ACC112 (cell line): ENCODE measurements at regions not wholly inside any gene's neighbourhood (a gene's known extent, or its start where the extent isn't known, plus 50 kb on each side); places are given as distances from the start of the nearest gene placed in this dataset.
"Not testable (repeated sequence)": the region's sequence is repeated elsewhere in the genome, so short reads cannot be mapped to it uniquely, and the experiment has no call there.

ENCODE experiments used
- H2AFZ ChIP-seq: fragments of 200-600 bp; sonication (generic); one replicate; pipeline ENCODE4 v1.6.0; 2017; ENCODE audit warnings: antibody characterized with exemption, low read length; ENCODE audit not compliant: unreplicated experiment
- H3K27ac ChIP-seq: fragments of 200-600 bp; sonication (generic); 2 replicates; pipeline ENCODE4 v1.5.1; 2014; ENCODE audit warnings: low read depth, mild to moderate bottlenecking, antibody characterized with exemption, low read length, moderate library complexity
- H3K27me3 ChIP-seq: fragments of 200-600 bp; sonication (generic); 2 replicates; pipeline ENCODE4 v1.6.1; 2014; ENCODE audit warnings: mild to moderate bottlenecking, antibody characterized with exemption, low read length, moderate library complexity, mixed read lengths; ENCODE audit not compliant: insufficient read depth
- H3K36me3 ChIP-seq: fragments of 200-600 bp; sonication (generic); 2 replicates; pipeline ENCODE4 v1.6.1; 2016; ENCODE audit warnings: mild to moderate bottlenecking, antibody characterized with exemption, low read length, moderate library complexity, mixed read lengths; ENCODE audit not compliant: insufficient read depth
- H3K4me1 ChIP-seq: fragments of 200-600 bp; sonication (generic); one replicate; pipeline ENCODE4 v1.6.1; 2016; ENCODE audit warnings: low read length, mixed read lengths; ENCODE audit not compliant: insufficient read depth, unreplicated experiment, control insufficient read depth
- H3K4me3 ChIP-seq: fragments of 200-600 bp; sonication (generic); 2 replicates; pipeline ENCODE4 v1.5.1; 2014; ENCODE audit warnings: mild to moderate bottlenecking, low read depth, low read length
- H3K79me2 ChIP-seq: fragments of 200-600 bp; sonication (generic); one replicate; pipeline ENCODE4 v1.6.0; 2016; ENCODE audit warnings: low read length; ENCODE audit not compliant: control insufficient read depth, unreplicated experiment, insufficient read depth

DNA sequence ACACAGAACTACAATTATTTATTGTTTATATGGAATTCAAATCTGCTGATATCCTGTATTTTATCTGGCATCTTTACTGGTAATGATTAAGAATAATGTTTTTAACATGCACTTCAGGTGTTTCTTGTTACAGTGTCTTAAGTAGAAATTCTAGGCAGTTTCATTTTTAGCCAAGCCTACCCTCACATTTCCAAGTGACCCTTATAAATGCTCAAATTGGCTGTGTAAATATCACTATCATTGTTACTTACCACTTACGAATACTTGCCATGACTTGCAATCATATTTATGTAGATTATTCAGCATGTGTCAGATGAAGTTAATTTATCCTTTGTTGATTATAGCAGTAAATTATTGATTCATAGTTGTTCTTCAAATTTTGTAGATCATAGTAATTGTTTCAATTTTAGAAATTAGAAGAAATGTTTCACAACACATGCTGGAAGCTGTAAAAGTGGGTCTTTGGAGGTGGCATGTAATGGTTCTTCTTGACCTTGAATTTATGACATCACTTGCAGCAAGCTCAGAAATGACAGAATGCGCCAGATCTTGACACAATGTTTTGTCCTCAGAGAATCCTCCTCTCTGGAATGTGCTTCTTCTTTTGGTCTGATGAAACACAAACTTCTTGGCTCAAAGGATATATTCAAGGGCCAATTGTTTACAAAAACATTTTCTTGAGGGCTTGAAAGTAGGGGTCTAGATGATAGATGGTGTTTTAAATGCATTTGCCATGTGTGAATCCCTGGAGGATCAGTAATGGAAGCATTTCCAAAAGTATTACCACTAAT lies 471.8 kb downstream of the COL12A1 start:
- Histone ChIP-seq H3K36me3 (no peaks in the 10 kb centered on the region), H2AFZ (no peak overlapping the region), H3K4me1 (peaks cover 24% of the 10 kb centered on the region), H3K27me3 (no peaks in the 10 kb centered on the region), H3K27ac (peak overlapping the region; percentile 72), H3K4me3 (no peak overlapping the region), H3K79me2 (no peaks in the 10 kb centered on the region)

- Histone ChIP-seq H3K27me3 (no peaks in the 10 kb centered on the region), H3K79me2 (no peaks in the 10 kb centered on the region), H2AFZ (no peak overlapping the region), H3K27ac (no peak overlapping the region), H3K4me1 (peaks cover 24% of the 10 kb centered on the region), H3K4me3 (no peak overlapping the region), H3K36me3 (no peaks in the 10 kb centered on the region)
These were observed 473.9 kb downstream of the COL12A1 start for GRCh38 chr6:74731931-74732330.

- Histone ChIP-seq H3K4me3 (no peak overlapping the region), H3K36me3 (no peaks in the 10 kb centered on the region), H2AFZ (peak overlapping the region; percentile 42), H3K27me3 (no peaks in the 10 kb centered on the region), H3K27ac (no peak overlapping the region), H3K79me2 (no peaks in the 10 kb centered on the region), H3K4me1 (peaks cover 24% of the 10 kb centered on the region)
These were observed 474.6 kb downstream of the COL12A1 start for GRCh38 chr6:74731204-74731603.

GRCh38 chr6:74720923-74721322 lies 484.9 kb downstream of the COL12A1 start:
- peaks cover 3% of the 10 kb centered on the region for H3K4me1 ChIP-seq
- no peaks in the 10 kb centered on the region for H3K79me2 ChIP-seq
- H3K27me3 ChIP-seq, result no peaks in the 10 kb centered on the region
- no peak overlapping the region for H3K27ac ChIP-seq
- peak overlapping the region; percentile 53 for H2AFZ ChIP-seq
- H3K36me3 ChIP-seq, result no peaks in the 10 kb centered on the region
- no peak overlapping the region for H3K4me3 ChIP-seq

DNA sequence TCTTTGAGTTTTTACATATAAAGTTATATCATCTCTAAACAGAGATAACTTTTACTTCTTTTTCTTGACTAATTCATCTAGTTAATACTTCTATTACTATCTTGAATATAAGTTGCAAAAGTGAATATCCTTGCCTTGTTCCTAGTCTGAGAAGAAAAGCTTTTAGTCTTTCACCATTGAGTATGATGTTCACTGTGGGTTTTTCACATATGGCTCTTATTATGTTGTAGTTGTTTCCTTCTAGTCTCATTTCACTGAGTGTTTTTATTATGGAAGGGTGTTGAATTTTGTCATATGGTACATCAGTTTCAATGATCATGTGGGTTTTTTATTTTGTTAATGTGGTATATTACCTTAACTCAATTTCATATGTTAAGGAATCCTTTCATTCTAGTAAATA lies 488.3 kb downstream of the COL12A1 start:
- H3K27ac ChIP-seq, result no peak overlapping the region
- no peaks in the 10 kb centered on the region for H3K79me2 ChIP-seq
- H3K4me1 ChIP-seq, result peaks cover 10% of the 10 kb centered on the region
- no peaks in the 10 kb centered on the region for H3K36me3 ChIP-seq
- H3K27me3 ChIP-seq, result no peaks in the 10 kb centered on the region
- H2AFZ ChIP-seq, result no peak overlapping the region
- no peak overlapping the region for H3K4me3 ChIP-seq

DNA sequence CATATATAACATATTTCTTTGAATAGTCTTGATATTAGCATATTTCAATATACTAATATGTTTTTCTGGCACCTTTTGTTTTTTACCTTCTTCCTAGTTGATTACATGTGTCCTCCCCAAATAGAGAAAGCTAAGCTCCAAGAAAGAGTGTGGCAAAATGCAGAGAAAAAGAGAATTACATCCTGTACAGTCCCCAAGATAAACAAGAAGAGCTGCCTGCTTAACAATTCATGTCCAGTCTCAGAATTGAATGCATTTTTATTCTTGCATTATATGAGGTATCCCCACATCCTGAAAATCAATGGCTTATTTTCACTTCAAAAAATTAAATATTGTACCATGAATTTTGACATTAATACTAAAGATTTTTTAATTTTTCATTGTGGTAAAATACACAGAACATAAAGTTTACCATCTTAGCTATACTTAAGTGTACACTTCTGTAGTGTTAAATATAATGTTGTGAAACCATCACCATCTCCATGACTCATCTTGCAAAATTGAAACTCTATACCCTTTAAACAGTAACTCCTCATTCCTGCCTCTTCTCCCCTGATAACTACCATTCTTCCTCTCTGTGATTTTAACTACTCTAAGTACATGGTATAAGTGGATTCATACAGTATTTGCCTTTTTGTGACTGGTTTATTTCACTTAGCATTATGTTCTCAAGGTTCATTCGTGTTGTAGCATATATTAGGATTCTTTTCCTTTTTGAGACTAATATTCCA lies 490.3 kb downstream of the COL12A1 start:
- Histone ChIP-seq H3K79me2 (no peaks in the 10 kb centered on the region), H3K27me3 (no peaks in the 10 kb centered on the region), H2AFZ (no peak overlapping the region), H3K4me3 (no peak overlapping the region), H3K4me1 (peaks cover 10% of the 10 kb centered on the region), H3K36me3 (no peaks in the 10 kb centered on the region), H3K27ac (no peak overlapping the region; the same call in 1 of the 2 replicates)

- no peaks in the 10 kb centered on the region for H3K36me3 ChIP-seq
- no peaks in the 10 kb centered on the region for H3K79me2 ChIP-seq
- no peak overlapping the region for H3K27ac ChIP-seq
- no peak overlapping the region for H3K4me3 ChIP-seq
- no peak overlapping the region for H2AFZ ChIP-seq
- H3K4me1 ChIP-seq, result peaks cover 10% of the 10 kb centered on the region
- no peaks in the 10 kb centered on the region for H3K27me3 ChIP-seq
These were observed 491.9 kb downstream of the COL12A1 start for GRCh38 chr6:74713941-74714340.

- no peaks in the 10 kb centered on the region for H3K36me3 ChIP-seq
- no peak overlapping the region for H2AFZ ChIP-seq
- no peaks in the 10 kb centered on the region for H3K79me2 ChIP-seq
- H3K27me3 ChIP-seq, result no peaks in the 10 kb centered on the region
- no peaks in the 10 kb centered on the region for H3K4me1 ChIP-seq
- no peak overlapping the region for H3K27ac ChIP-seq
- H3K4me3 ChIP-seq, result no peak overlapping the region
These were observed 500.4 kb downstream of the COL12A1 start for GRCh38 chr6:74705451-74705850.

DNA sequence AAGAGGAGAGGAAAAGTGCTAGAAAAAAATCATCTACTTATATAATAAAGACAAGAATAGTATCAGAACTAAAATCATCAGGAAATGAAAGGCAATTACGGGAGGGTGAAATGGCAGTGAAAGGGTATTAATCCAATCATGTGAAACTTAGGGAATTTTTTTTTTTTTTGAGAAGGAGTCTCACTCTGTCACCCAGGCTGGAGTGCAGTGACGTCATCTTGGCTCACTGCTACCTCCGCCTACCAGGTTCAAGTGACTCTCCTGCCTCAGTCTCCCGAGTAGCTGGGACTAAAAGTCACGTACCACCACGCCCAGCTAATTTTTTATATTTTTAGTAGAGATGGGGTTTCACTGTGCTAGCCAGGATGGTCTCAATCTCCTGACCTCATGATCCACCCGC lies 501.3 kb downstream of the COL12A1 start:
- H3K27me3 ChIP-seq, H3K4me3 ChIP-seq, H3K79me2 ChIP-seq, H3K36me3 ChIP-seq, H3K27ac ChIP-seq, H3K4me1 ChIP-seq, H2AFZ ChIP-seq: not testable (repeated sequence)

DNA sequence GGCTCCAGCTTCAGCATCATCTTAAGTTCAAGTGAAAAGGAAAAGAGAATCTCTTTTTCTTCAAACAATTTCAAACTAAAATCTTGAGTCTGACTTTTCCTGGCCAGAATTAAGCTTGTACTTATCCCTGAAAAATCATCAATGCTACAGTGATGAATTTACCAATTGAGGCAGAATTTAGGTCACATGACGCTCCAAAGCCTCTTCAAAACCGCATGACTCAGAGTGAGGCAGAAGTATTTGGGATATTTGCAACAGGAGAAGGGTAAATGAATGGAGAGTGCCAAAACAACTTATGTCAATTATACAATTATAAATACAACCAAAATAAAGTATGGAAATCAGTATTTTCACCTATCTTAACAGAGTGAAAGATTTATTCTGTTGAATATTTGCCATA lies 515.5 kb downstream of the COL12A1 start:
- Histone ChIP-seq H3K27ac (no peak overlapping the region), H3K4me1 (no peaks in the 10 kb centered on the region), H3K4me3 (no peak overlapping the region), H3K36me3 (no peaks in the 10 kb centered on the region), H2AFZ (no peak overlapping the region), H3K27me3 (no peaks in the 10 kb centered on the region), H3K79me2 (no peaks in the 10 kb centered on the region)

- Histone ChIP-seq H2AFZ (no peak overlapping the region), H3K36me3 (no peaks in the 10 kb centered on the region), H3K79me2 (no peaks in the 10 kb centered on the region), H3K27ac (no peak overlapping the region), H3K4me1 (no peaks in the 10 kb centered on the region), H3K27me3 (no peaks in the 10 kb centered on the region), H3K4me3 (no peak overlapping the region)
These were observed 516.3 kb downstream of the COL12A1 start for GRCh38 chr6:74689601-74690000.
